ENCODE measurements at regions not wholly inside any gene's neighbourhood (a gene's known extent, or its start where the extent isn't known, plus 50 kb on each side); places are given as distances from the start of the nearest gene placed in this dataset.

DNA sequence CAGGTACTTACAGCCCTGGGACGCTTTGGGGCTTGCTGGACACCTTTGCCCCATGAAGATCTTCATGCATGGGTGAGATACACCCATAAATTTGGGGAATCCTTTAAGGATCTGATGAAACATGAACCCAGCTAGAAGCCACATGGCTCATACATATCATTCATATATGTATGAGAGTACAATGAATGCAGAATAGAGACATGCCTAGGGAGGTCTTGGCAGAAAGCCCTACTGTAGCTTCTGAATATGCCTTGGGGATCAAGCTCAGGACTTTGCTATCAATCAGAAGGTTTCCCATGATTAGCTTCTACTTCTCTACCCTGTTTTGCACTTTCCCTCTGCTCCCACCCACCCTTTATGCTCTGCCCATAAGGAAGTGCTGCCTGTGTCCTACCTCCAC, 368.4 kb downstream of the LPIN1 start:
- TF ChIP-seq, protein P1, sequence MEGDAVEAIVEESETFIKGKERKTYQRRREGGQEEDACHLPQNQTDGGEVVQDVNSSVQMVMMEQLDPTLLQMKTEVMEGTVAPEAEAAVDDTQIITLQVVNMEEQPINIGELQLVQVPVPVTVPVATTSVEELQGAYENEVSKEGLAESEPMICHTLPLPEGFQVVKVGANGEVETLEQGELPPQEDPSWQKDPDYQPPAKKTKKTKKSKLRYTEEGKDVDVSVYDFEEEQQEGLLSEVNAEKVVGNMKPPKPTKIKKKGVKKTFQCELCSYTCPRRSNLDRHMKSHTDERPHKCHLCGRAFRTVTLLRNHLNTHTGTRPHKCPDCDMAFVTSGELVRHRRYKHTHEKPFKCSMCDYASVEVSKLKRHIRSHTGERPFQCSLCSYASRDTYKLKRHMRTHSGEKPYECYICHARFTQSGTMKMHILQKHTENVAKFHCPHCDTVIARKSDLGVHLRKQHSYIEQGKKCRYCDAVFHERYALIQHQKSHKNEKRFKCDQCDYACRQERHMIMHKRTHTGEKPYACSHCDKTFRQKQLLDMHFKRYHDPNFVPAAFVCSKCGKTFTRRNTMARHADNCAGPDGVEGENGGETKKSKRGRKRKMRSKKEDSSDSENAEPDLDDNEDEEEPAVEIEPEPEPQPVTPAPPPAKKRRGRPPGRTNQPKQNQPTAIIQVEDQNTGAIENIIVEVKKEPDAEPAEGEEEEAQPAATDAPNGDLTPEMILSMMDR (IDR thresholded peaks at IDR 0.05), result no peak
- TF ChIP-seq POLR2A (IDR thresholded peaks at IDR 0.05), result no peak

Data from right lobe of liver (tissue), 4 donors.